GM18511 (cell line): ENCODE measurements at regions not wholly inside any gene's neighbourhood (a gene's known extent, or its start where the extent isn't known, plus 50 kb on each side); places are given as distances from the start of the nearest gene placed in this dataset.

Experiments used
- ATAC-seq: cut with Tn5 transposase; IDR thresholded peaks from one replicate; pipeline ENCODE4 v1.9.1; 2021; ENCODE audit warnings: mild to moderate bottlenecking, moderate library complexity; ENCODE audit not compliant: unreplicated experiment

- ATAC-seq = no peak
Measured at GRCh38 chr5:54746777-54747398, 229.3 kb downstream of the SNX18 start.

GRCh38 chr5:54746346-54746745, 228.8 kb downstream of the SNX18 start:
- ATAC-seq = no peak

DNA sequence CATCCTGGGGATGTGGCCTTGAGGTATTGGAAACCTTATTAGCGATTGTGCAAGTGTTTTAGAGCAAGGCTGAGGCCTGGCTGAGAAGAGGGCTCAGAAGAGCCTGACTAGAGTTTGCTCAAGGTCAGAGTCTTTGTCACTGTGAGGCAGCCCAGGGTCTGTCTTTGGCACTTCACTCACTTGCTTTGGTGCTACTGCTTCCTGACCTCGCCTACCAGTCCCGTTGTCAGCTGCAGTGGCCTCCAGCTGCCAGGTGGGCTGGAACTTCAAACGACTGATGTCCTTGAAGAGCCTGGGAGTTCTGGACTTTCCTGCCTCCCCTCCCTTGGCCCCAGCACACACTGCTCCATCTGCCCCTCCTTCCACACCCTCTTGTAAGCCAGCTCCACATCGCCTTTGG, 228.0 kb downstream of the SNX18 start:
- ATAC-seq = no peak

DNA sequence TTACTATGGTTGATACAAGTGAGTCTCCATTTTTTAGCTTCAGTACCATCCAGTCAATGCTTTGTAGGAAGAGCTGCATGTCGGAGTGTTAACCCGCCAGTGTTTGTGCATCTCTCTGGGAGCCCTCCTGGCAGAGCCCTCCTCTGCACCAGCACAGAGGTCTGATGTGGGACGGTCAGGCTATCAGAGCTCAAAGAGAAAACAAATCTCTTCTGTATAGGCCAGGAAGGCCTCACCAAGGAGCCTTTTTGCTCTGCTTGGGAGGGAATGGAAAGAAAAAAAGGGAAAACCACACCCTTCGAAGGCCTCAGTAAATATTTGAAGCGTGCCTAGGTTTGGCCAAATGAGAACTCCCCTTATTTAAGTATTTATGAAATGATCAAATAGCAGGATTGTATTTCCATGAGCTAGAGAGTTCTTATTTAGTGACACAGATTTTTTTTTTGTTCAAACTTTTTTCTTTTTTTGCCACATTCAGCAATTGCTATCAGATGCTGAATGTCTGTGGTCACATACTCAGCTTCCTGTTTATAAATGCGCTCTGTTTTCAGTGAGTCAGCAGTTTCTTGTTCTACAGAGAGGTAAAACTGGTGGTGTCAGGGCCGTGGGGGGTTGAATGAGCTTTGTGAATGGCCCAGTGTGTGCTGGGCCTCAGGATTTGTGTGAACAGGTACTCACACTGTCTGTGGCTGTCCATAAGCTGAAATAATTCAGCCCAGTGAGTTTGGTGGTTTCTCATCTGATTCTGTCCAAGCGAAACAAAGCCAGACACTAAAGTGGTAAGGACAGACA, 226.6 kb downstream of the SNX18 start:
- ATAC-seq = peak; percentile 77

DNA sequence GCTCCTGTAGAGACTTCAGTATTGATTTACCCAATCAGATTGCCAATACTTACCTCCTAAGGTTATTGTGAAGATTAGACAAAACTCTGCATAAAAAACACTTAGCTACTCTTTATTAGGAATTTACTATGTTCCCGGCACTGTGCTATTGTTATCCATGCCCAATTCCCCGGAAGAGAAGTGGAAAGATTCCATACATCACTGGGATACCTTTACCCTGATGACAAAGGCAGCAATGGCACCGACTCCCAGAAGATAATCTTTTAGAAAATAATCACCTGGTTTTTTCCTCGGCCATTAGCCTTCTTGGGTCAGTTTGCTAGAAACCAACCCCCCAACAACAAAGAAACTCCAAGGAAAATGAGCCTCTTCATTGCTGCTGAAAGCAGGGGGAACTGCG, 226.0 kb downstream of the SNX18 start:
- no peak for ATAC-seq

- no peak for ATAC-seq
Measured at GRCh38 chr5:54742417-54742891, 224.9 kb downstream of the SNX18 start.

DNA sequence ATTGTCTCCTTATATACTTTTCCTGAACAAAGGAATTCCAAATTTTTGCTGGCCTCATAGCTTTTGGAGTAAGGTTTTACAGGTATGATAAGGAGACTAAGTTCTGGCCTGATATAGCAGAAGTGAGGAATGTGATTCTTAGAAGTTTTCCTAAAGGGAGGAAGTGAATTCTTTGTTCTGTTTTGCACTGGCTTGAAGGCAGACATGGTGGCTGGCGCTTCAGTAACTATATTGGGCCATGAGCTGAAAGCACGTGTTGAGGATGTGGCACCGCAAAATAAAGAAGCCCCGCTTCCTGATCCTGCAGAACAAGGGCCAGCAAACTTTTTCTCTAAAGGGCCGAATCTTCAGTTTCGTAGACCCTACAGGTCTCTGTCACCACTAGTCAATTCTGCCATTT, 224.2 kb downstream of the SNX18 start:
- no peak for ATAC-seq

DNA sequence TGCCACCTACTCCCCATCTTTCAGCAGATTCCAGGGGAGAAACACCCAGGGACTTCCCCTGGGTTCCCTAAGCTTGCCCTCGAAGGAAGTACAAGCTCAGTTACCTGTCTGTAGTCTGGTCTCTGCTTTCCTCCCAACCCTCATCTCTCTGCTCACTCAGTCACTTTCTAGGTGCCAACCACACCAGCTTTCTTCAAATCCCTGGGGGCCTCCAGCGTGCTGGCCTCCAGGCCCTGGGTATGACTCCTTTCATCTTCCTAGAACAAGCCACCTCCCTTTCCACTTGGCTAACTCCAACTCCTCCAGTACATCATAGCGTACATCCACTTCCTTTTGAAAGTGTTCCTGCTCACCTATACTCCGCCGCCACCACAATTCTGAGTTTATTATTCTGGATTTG, 222.6 kb downstream of the SNX18 start:
- ATAC-seq = no peak

DNA sequence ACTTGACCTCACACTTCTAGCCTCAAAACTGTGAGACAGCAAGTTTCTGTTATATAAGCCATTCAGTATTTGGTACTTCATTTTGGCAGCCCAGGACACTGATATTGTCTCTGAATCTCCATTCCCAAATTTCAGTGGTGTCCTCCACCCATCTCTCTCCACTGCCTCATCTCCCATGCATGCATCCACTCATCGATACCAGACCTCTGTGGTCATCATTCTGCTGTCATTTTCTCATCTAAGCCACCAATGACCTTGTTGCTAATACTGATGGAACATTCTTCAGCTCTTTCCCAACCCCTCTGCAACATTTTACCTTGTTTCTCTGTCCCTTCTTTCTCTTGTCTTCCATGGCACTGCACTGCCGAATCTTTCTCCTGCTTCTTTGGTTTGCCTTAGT, 221.8 kb downstream of the SNX18 start:
- ATAC-seq = no peak

DNA sequence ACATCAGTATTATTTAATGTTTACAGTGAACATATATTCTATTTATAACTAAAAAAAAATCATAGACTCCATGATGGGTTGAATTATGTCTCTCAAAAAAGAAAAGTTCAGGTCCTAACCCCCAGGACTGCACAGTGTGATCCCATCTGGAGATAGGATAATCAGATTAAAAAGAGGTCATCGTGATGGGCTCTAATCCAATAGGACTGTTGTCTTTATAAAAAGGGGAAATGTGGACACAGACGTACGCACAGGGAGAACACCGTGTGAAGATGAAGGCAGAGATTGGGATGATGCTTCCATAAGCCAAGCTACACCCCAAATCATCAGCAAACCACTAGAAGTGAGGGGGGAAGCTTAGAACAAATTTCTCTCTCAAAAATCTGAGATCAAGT, 221.4 kb downstream of the SNX18 start:
- ATAC-seq = no peak

DNA sequence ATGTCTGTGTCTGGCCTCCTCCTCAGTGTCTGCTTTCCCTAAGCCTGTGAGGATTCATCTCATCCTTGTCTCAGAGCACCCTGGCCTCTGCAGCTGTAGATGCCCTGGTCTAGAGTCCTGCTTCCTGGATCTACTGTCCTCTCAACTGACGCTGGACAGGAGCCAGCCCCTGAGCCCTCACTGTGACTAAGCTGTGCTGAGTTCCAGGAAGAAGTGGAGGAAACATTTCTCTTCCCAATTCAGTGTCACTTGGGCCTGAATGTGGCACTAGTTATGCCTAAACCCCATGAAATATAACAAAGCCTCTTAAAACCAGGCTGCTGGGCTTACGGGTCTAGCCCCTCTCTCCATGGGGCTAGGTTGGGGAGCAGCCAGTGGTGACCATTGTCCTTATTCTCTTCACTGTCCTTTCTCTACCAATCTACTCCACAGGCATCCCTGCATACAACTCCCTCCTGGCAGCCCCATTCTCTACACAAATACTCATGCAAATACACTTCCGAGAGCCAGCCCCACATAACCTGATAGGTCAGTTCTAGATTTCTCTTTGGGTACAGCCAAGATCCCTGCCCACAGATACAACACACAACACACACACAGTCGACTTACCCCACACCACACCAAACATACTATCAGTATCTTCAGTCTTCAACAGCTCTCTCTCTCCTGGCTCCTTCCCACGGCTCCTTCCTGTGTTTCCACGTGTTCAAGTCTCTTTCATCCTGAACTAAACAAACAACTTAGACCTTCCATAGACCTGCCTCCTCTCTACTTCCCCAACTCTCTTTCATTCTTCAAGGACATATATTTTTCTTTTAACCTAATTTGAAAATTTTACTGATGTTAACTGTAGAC, 220.8 kb downstream of the SNX18 start:
- no peak for ATAC-seq

DNA sequence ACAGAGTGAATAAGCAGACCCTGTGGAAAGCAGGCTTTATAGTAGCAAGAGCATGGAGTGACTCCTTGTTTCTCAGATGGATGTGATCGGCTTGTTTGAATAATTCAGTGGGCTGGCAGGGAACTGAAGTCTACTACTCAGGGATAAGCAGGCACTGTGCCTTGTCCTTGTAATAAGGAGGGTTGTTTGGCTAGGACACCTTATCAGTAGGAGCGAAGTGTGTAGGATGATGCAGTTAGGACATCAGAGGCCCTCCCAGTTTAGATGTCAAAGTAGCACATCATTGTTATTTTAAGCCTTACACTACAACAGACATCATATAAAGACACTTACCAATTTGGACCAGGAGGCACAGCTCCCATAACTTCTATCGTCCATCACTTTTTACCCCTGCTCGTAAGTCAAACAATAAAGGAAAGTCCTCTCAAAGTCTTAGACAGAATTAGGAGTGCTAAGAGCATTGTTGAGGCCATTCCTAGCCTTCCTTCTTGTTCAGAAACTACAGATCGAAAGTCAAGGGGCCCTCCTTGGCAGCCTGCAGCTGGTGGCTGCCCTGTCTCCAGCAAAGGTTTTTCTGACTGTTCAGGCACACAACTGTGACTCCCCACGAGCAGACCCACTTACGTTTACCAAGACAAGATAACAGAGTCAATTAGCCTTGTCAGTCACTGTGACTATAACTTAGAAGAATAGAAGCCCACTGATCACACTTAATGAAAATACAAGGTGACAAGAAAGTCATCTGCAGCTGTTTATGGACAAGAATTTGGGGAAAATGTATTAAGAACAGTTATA, 218.6 kb downstream of the SNX18 start:
- ATAC-seq = no peak

DNA sequence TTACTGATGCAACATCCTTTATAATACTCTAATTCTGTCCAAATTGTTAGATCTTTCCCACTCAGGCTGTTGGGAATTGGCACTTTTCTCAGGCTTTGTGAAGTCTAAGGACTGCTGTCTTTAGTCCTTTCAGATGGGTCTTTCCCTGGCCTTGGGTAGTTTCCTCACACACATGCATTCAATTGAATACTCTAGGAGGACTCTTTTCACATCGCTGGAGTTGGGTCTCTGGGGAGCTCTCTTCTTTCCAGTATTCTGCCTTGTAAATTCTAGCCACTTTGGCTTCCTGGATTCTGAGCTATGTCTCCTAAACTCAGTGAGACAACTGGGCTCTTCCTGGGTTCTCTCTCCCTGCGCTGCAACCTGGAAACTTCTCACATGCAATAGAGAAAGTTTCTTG, 215.5 kb downstream of the SNX18 start:
- no peak for ATAC-seq

- no peak for ATAC-seq
Measured at GRCh38 chr5:54732108-54732507, 214.5 kb downstream of the SNX18 start.

DNA sequence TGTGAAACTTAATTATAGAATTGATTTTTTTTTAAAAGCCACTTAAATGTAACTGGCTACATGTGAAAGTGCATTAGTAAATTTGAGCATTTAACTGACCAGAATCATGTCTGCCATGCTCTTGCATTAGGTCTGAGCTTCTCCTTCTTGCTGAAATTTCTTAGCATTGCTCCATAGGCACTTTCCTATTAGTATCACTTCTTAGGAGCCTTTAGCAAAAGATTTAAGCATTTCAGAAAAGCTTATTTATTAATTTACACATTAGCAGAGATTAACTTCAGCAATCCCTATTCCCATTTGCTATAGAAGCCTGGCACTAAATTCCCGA, 211.0 kb downstream of the SNX18 start:
- no peak for ATAC-seq

- no peak for ATAC-seq
Measured at GRCh38 chr5:54727874-54728587, 210.5 kb downstream of the SNX18 start.

- no peak for ATAC-seq
Measured at GRCh38 chr5:54725391-54726280, 208.1 kb downstream of the SNX18 start.

- ATAC-seq = no peak
Measured at GRCh38 chr5:54722846-54723433, 205.4 kb downstream of the SNX18 start.
